MG63 (cell line): ENCODE measurements at regions not wholly inside any gene's neighbourhood (a gene's known extent, or its start where the extent isn't known, plus 50 kb on each side); places are given as distances from the start of the nearest gene placed in this dataset.
"Not testable (repeated sequence)": the region's sequence is repeated elsewhere in the genome, so short reads cannot be mapped to it uniquely, and the experiment has no call there.

Experiments used
- DNase-seq: peaks from one replicate; pipeline ENCODE4 v3.0.0-alpha.2; 2020
- H3K27me3 ChIP-seq: fragments of 250-450 bp; sonication (Bioruptor Pico); 2 replicates; pipeline ENCODE4 v1.5.1; 2020; ENCODE audit warnings: mild to moderate bottlenecking, moderate library complexity
- H3K36me3 ChIP-seq: fragments of 250-450 bp; sonication (Bioruptor Pico); 2 replicates; pipeline ENCODE4 v1.5.1; 2020; ENCODE audit warnings: mild to moderate bottlenecking, moderate library complexity
- H3K4me3 ChIP-seq: fragments of 250-450 bp; sonication (Bioruptor Pico); 2 replicates; pipeline ENCODE4 v1.5.1; 2020; ENCODE audit warnings: mild to moderate bottlenecking, moderate library complexity
- H3K9me3 ChIP-seq: fragments of 250-450 bp; sonication (Bioruptor Pico); 2 replicates; pipeline ENCODE4 v1.5.1; 2020; ENCODE audit warnings: mild to moderate bottlenecking, moderate library complexity

DNA sequence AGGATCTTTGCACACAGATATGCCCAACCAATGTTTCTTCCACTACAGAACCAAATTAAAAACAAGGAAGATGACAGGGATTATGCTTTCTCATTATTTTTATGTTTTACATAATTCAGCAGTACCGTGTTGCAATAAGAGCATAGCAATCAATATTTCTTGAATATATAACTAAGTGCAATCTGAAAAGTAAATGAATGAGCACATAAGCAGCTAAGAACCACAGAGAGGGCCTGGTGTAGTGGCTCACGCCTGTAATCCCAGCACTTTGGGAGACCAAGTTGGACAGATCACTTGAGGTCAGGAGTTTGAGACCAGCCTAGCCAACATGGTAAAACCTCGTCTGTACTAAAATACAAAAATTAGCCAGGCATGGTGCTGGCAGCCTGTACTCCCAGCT, 423.7 kb downstream of the MRPL39 start:
- DNase-seq: no peak

GRCh38 chr21:25181690-25182089, 425.6 kb downstream of the MRPL39 start:
- H3K9me3 ChIP-seq, DNase-seq, H3K36me3 ChIP-seq, H3K4me3 ChIP-seq, H3K27me3 ChIP-seq: not testable (repeated sequence)

More for the DNA sequence above, 423.7 kb downstream of the MRPL39 start:
- Histone ChIP-seq H3K9me3 (no peaks in the 10 kb centered on the region), H3K4me3 (no peak overlapping the region), H3K27me3 (no peaks in the 10 kb centered on the region), H3K36me3 (no peaks in the 10 kb centered on the region)

DNA sequence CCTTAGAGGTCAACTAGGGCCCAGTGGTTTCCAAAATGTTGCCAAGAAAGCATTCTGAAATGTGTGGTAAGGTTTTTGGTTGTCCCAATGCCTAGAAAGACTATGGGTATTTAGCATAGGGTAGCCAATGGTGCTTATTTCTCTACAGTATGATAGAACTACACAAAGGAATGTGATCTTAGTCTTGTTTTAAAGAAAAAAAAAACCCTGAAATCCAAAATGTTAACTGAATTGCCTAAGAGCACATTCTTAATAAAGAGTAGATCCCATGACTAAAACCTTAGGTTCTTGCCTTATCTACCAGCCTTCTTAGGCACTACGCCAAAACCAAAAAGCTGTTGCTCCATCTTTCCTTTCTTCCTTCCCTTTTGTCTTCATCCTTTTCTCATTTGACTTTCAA, 428.2 kb downstream of the MRPL39 start:
- Histone ChIP-seq H3K27me3 (no peaks in the 10 kb centered on the region), H3K9me3 (no peaks in the 10 kb centered on the region), H3K36me3 (no peaks in the 10 kb centered on the region), H3K4me3 (no peak overlapping the region)
- no peak for DNase-seq

GRCh38 chr21:25176637-25177412, 430.5 kb downstream of the MRPL39 start:
- DNase-seq: no peak
- no peak overlapping the region for H3K4me3 ChIP-seq
- no peaks in the 10 kb centered on the region for H3K27me3 ChIP-seq
- no peaks in the 10 kb centered on the region for H3K36me3 ChIP-seq
- H3K9me3 ChIP-seq: no peaks in the 10 kb centered on the region

DNA sequence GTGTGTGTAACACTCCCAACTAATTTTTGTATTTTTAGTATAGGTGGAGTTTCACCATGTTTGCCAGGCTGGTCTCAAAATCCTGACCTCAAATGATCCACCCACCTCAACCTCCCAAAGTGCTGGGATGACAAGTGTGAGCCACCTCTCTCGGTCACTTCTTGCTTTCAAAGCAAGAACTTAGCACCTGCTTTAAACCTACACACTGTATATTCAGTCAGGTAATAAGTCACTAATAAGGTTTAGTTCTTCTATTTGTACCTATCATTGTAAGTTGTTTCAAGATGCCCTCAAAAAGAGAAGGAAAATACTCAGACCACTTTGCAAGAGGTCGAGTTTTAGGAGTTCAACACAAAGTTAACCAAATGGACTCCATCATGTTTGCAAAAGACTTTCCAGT, 431.3 kb downstream of the MRPL39 start:
- Histone ChIP-seq H3K27me3 (no peaks in the 10 kb centered on the region), H3K36me3 (no peaks in the 10 kb centered on the region), H3K9me3 (no peaks in the 10 kb centered on the region), H3K4me3 (no peak overlapping the region)
- no peak for DNase-seq

- Histone ChIP-seq H3K36me3 (no peaks in the 10 kb centered on the region), H3K9me3 (peaks cover 4% of the 10 kb centered on the region; the same call in 1 of the 2 replicates), H3K27me3 (no peaks in the 10 kb centered on the region), H3K4me3 (no peak overlapping the region)
- DNase-seq: peak; percentile 46
Observed at GRCh38 chr21:25171438-25171837, 435.8 kb downstream of the MRPL39 start.

GRCh38 chr21:25170681-25171080, 436.6 kb downstream of the MRPL39 start:
- no peak for DNase-seq
- Histone ChIP-seq H3K9me3 (peaks cover 4% of the 10 kb centered on the region; the same call in 1 of the 2 replicates), H3K27me3 (no peaks in the 10 kb centered on the region), H3K4me3 (no peak overlapping the region), H3K36me3 (no peaks in the 10 kb centered on the region)

DNA sequence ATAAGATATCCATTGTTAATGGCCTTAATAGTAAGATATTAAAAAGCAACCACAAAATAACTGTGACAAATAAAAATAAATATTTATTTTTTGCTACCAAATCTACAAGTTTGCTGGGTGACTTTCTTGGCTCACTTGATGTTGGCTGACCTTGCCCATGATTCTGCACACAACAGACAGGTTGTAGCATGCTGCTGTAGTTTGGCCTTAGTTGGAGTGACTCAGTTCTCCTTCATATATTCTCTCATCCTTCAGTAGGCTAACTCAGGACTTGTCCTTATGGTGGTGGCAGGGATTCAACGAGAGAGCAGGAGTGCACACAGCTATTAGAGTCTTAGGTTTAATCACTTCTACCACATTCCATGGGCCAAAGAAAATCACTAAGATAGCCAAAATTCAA, 437.9 kb downstream of the MRPL39 start:
- Histone ChIP-seq H3K9me3 (peaks cover 4% of the 10 kb centered on the region; the same call in 1 of the 2 replicates), H3K36me3 (no peaks in the 10 kb centered on the region), H3K27me3 (no peaks in the 10 kb centered on the region), H3K4me3 (no peak overlapping the region)
- DNase-seq: no peak

DNA sequence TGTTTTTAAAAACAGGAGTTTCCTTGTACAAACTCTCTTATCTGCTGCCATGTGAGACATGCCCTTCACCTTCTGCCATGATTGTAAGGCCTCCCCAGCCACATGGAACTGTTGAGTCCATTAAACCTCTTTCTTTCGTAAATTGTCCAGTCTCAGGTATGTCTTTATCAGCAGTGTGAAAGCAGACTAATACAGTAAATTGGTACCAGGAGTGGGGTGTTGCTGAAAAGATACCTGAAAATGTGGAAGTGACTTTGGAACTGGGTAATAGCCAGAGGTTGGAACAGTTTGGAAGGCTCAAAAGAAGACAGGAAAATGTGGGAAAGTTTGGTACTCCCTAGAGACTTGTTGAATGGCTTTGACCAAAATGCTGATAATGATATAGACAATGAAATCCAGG, 440.4 kb downstream of the MRPL39 start:
- H3K9me3 ChIP-seq, H3K27me3 ChIP-seq, H3K36me3 ChIP-seq, H3K4me3 ChIP-seq, DNase-seq: not testable (repeated sequence)

DNA sequence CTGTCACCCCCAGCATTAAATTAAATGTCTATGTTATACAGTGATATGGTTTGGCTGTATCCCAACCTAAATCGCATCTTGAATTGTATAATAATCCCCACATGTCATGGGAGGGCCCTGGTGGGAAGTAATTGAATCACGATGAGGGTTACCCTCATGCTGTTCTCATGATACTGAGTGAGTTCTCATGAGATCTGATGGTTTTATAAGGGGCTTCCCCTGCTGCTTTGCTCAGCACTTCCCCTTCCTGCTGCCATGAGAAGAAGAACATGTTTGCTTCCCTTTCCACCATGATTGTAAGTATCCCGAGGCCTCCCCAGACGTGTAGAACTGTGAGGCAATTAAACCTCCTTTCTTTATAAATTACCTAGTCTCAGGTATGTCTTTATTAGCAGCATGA, 445.7 kb downstream of the MRPL39 start:
- H3K4me3 ChIP-seq: no peak overlapping the region
- H3K36me3 ChIP-seq: no peaks in the 10 kb centered on the region
- H3K27me3 ChIP-seq: no peaks in the 10 kb centered on the region
- H3K9me3 ChIP-seq: no peaks in the 10 kb centered on the region; the same call in 1 of the 2 replicates
- DNase-seq: no peak

DNA sequence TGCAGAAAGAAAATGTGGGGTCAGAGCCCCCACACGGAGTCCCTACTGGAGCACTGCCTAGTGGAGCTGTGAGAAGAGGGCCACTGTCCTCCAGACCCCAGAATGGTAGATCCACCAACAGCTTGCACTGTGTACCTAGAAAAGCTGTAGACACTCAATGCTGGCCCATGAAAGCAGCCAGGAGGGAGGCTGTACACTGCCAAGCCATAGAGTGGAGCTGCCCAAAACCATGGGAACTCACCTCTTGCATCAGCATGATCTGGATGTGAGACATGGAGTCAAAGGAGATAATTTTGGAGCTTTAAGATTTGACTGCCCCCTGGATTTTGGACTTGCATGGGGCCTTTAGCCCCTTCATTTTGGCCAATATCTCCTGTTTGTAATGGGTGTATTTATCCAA, 452.3 kb downstream of the MRPL39 start:
- H3K36me3 ChIP-seq, H3K27me3 ChIP-seq, H3K4me3 ChIP-seq, H3K9me3 ChIP-seq, DNase-seq: not testable (repeated sequence)

DNA sequence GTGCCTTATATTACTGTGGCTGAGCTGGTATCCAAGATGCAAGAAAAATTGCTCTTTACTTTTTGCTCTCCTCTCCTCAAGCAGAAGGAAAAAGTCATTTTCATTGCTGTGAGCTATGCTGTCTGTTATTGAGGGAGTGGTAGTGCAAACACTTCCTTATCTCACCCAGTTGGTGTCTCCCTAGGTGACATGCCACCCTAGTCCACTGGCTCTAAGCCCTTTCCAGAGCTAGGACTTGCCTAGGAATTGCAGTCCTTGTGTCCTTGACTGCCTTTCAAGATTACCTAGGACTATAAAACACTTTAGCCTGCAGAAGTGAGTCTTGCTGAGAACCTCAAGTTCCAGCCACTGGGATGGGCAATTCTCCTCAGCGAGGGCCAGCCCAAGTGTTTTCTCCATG, 458.3 kb downstream of the MRPL39 start:
- H3K27me3 ChIP-seq: no peaks in the 10 kb centered on the region
- no peak for DNase-seq
- no peak overlapping the region for H3K4me3 ChIP-seq
- no peaks in the 10 kb centered on the region for H3K36me3 ChIP-seq
- H3K9me3 ChIP-seq: no peaks in the 10 kb centered on the region

DNA sequence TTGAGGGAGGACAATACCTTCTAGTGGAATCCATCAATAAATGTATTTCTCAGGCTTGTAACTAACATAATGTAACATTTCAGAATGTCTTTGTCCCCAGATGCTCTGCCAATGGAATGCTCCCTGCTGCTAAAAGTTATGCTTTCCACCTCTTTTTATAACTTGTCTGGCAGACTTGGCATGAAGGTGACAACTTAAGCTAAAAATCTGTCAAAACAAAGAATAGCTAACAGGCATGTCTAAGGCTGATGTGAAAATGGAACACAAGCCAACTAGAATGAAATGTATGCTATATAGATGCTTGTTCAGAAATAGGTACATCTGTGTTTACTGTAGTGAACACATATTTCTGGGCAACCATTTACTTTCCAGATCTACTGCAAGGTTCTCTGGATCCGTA, 467.9 kb downstream of the MRPL39 start:
- Histone ChIP-seq H3K36me3 (no peaks in the 10 kb centered on the region), H3K4me3 (no peak overlapping the region), H3K9me3 (peaks cover 2% of the 10 kb centered on the region; the same call in 1 of the 2 replicates), H3K27me3 (no peaks in the 10 kb centered on the region)
- DNase-seq: no peak

DNA sequence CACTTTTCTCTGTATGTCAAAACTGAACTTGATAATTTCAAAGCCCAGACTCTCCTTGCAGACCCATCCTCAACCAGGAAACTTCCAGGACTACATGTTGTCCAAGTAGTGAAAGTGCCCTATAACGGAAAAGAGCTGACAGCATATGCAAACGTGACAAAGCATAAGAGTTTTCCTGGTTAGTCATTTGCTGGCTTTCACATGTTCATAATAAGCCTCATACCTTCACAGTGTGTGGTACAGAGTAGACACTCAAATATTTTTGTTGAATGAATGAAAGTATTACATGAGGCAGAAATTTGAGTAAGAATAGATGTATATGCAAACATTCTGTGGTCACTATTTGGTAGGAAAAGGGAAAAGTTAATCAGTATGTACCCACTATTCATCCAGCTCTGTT, 473.3 kb downstream of the MRPL39 start:
- Histone ChIP-seq H3K9me3 (peaks cover 2% of the 10 kb centered on the region; the same call in 1 of the 2 replicates), H3K4me3 (no peak overlapping the region), H3K27me3 (no peaks in the 10 kb centered on the region), H3K36me3 (no peaks in the 10 kb centered on the region)
- no peak for DNase-seq

DNA sequence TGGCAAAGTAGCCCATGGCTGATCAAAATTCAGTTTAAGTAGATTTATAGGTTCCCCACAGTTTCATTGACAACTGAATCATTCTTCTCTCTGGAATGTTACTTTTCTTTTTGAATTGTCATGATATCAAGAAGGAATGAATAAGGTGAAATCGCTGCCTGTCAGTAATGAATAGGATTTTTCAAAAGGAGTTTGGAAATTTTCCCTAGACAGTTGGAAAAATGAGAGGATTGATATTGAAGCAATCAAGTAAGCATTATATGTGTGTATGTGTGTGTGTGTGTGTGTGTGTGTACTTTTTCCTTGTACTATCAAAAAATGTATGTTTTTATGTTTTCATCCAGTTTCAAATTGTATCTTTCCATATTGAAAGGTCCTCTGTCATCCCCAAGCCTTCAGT, 479.5 kb downstream of the MRPL39 start:
- no peaks in the 10 kb centered on the region for H3K9me3 ChIP-seq

GRCh38 chr21:25127007-25127406, 480.3 kb downstream of the MRPL39 start:
- Histone ChIP-seq H3K36me3 (no peaks in the 10 kb centered on the region), H3K9me3 (no peaks in the 10 kb centered on the region), H3K27me3 (no peaks in the 10 kb centered on the region), H3K4me3 (no peak overlapping the region)
- DNase-seq: no peak

More for the DNA sequence above, 479.5 kb downstream of the MRPL39 start:
- H3K36me3 ChIP-seq: no peaks in the 10 kb centered on the region
- no peak for DNase-seq
- H3K4me3 ChIP-seq: no peak overlapping the region
- no peaks in the 10 kb centered on the region for H3K27me3 ChIP-seq

- no peaks in the 10 kb centered on the region for H3K36me3 ChIP-seq
- no peaks in the 10 kb centered on the region for H3K27me3 ChIP-seq
- no peaks in the 10 kb centered on the region for H3K9me3 ChIP-seq
- no peak for DNase-seq
- H3K4me3 ChIP-seq: no peak overlapping the region
Observed at GRCh38 chr21:25126564-25126963, 480.7 kb downstream of the MRPL39 start.

DNA sequence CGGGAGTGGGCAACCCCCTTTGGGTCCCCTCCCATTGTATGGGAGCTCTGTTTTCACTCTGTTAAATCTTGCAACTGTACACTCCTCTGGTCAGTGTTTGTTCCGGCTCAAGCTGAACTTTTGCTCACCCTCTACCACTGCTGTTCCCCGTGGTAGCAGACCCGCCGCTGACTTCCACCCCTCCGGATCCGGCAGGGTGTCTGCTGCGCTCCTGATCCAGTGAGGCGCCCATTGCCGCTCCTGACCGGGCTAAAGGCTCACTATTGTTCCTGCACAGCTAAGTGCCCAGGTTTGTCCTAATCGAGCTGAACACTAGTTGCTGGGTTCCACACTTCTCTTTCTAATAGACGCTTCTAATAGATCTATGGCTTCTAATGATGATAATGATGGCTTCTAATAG, 488.6 kb downstream of the MRPL39 start:
- H3K4me3 ChIP-seq: no peak overlapping the region
- H3K27me3 ChIP-seq: no peaks in the 10 kb centered on the region
- H3K9me3 ChIP-seq: no peaks in the 10 kb centered on the region
- DNase-seq: no peak
- no peaks in the 10 kb centered on the region for H3K36me3 ChIP-seq
